HG02623 (cell line): ENCODE measurements at regions not wholly inside any gene's neighbourhood (a gene's known extent, or its start where the extent isn't known, plus 50 kb on each side); places are given as distances from the start of the nearest gene placed in this dataset.

Source experiments
- ATAC-seq: cut with Tn5 transposase; IDR thresholded peaks from one replicate; pipeline ENCODE4 v1.9.1; 2021; ENCODE audit warnings: moderate library complexity; ENCODE audit not compliant: unreplicated experiment

DNA sequence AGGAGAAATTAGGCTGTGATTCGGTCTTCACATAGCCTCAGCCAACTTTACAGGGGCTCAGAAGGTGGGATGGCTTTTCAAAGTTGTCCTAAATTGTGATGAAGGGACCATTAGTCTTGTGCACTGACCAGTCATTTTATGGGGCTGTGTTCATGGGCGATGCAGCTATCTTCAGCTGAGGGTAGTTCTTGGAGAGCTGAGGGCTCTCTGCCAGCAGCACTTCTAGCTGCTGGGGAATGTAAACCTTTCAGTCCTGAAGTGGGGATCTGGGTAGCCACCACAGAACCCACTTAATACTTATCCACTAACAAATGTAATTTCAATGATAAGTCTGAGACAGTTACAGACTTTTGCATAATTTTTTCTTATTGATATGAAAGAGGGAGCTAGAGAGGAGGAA lies 270.6 kb downstream of the AEBP2 start:
- ATAC-seq, result no peak

DNA sequence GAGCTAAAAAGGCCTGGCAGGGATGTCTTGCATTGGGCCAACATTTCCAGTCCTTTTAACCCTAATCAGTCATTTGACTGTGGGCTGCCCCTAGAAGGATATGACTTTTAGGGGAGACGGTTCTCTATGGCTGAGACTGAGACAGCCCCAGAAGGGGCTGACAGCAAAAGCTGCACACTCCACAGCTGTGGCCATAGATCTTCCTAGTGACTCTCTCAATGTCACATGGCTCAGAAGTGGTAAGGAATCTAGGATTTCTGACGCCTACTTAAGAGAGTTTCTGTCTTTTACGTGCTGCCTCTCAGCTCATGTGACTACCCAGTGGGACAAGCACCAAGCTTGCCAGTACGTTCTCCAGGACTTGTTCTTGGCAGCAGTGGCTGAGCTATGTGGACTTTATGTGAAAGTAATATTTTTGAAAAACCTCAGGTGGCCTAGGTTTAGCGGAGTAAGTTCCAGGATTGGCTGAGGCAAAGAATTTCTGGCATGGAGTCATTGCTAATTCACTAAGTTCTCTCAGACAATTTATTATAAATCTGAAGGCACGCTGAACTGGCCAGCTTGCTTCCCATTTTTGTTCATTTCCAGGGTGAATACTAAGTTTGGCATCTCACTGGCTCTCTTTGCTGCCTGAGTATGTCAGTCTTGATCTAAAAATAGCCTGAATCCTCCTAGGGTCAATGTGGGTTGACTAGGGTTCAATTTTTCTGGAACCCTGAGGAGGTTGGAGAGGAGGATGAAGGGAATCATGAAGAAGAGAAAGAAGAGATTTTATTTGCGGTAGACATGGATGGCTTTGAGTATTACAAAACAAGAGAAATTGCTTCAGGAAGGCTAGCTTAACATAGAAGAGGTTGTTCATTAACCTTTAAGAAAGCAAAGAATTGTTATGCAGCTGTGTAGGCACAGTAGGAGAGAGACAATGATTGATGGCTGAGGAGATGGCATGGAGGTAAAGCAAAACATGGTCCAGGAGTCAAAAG lies 271.8 kb downstream of the AEBP2 start:
- no peak for ATAC-seq

DNA sequence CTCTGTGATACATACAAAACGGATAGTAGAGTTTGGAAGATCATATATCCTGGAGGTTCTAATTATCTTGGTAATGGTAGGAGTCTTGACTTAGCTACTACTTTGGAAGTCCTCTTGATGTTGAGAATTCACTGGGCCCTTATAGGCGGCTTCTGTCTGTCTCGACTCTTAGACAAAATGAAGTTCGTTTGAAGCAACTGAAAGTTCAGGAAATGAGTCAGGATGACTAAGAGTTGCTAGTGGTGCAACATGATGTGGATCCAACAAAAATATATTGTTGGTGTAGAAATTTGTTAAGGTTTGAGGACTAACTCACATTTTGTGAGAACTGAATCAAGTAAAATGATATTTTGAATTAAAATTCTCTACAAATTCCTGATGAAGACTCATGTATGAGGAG lies 272.7 kb downstream of the AEBP2 start:
- ATAC-seq, result no peak

DNA sequence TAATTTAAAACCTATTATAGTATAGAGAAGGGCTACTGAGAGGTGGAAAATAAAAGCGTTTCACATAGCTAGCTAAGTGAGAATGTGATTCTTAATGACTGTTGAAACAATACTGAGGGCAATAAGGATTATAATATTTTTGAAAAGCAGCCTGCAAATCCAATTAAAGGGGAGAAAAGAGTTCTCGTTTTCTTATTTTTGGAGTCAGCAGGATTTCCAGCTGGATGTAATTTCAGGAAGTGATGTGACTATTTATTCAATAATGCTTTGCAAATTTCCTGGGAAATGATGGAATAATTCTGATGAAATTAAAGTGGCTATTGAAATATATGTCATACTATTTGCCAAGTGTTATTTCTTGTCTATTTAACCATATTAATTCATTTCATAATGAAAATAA lies 279.1 kb downstream of the AEBP2 start:
- ATAC-seq, result no peak

DNA sequence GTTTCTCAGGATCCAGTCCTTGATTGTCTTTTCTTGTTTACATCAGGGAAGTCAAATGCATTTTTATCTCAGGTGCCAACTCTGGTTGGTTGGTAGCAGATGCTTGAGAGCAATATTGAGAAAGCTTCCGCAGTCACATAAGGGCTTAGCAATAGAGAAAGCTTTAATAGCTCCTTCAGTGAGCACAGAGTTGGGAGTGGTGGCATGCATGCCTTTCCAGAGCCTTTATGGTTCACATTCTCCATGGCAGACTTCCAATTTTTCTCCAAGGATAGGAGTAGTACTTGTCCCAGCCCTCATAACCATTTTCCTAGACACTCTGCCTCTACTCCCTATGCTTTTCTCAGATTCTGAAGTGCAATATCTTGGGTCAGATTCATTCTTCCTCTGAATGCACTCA lies 280.4 kb downstream of the AEBP2 start:
- no peak for ATAC-seq

DNA sequence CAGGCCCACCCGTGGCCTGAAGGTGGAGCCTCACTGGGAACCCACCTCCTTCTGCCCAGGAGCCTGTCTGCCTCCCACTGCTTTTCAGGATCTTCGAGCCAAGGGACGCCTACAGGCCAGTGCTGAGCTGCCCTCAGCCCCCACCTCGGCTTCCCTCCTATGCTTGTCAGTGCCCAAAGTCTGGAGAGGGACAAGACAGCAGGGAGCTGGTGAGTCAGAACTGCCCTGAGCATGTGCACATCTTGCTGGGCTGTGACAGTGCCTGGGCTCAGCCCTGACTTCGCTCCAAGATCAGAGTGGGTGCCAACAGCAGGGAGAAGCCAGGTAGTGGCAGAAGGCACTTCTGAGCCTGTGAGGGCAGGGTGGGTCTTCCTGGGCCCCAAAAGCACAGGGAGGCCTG lies 286.8 kb downstream of the AEBP2 start:
- ATAC-seq, result no peak

DNA sequence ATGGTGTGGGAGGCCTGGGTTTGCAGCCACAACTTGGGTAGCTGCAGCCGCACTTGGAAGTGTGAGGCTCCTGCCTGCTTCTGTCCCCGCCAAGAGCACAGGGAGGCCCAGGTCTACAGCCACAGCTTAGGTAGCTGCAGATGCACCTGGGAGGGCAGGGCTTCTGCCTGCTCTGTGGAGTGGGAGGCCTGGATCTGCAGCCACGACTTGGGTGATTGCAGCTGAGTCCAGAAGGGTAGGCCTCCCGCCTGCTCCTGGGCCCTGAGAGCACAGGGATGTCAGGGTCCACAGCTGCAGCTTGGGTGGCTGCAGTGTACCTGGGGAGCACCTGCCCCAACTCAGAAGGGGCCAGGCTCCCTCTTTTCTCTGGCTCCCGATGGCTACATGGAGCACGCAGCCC lies 287.3 kb downstream of the AEBP2 start:
- no peak for ATAC-seq

DNA sequence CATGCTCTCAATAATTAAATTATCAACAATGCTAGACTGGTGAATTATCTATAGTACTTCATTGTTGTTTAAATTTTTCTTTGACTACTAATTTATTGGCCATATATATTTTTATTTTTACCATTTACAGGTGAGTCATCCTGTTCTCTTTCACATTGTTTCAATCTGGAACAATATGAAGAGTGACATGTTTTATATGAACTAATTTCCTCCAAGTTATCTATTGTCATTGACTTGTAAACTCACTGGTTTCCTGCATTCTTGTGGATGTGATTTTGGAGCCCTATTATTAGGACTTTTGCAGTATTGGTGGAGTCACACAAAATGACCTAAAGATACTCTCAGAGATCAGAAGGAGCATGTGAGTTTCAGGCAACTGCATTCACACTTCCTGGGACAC lies 297.7 kb downstream of the AEBP2 start:
- ATAC-seq, result no peak

DNA sequence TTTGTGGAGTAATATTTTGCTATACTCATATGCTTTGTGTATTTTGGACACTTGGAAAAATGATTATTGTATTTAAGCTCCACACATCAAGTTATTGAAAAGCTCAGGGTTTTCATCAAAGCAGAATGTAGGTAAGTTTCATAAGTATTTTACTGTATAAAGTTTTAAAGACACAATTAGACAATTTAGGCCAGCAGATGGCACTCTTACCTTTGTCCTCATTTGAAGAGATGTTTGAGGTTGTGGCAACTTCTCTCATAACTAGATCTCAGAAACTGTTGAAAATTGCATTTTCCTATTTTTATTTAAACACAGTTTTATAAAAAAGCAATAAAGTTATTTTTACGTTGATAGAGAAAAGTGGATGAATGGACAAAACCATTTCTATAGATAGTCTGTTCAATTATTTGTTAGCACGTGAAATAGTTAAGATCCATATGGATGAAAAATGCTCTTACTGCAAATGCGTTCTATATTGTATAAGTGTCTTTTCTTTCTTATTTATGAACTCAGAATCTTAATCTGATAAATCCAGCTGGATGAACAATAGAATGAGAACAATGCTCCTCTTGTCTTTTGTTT lies 300.0 kb downstream of the AEBP2 start:
- ATAC-seq, result no peak

DNA sequence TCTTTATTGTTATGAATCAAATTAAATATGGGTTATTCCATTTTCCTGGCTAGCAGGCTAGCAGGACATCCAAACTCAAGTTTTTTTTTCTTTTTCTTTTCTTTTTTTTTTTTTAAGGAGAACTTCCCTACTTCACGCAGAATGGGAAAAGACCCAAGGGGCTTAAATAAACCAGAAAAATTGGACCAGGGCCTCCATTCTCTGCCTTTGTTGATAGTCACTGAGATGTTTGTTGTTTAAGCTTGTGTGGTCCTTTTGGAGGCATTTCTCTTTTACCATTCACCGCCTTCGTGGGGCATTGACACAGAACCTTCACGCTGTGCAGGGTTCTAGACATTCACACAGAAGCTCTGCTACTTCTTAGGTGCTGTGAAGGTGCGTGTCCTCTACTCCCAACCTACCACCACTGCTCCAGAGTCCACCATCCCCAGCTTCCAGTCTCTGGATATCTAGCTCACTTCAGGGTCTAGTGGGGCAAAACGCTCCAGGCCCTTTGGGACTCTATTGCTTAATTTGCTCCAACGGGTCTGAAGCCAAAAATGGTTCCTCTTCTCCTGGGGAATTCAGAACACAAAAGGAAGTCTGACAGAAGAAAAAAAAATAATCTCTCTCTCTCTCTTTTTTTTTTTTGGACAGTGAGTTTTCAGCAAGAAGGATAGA lies 301.3 kb downstream of the AEBP2 start:
- no peak for ATAC-seq

DNA sequence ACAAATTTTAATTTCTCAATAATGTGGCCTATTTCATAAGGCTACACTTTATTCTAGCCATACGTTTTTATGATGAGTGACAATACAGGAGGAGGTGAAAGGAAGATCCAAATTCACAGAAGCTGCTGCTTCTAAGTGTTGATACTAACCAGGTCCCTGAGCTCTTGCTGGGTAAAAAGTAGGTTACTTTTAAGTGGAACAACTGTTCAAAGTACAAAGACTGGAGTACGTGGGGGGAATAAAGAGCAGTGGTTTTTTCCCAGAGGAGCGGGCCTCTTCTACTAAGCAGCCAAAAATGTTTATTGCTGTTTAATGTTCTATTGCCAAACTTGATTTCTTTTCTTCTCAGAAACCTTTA lies 301.8 kb downstream of the AEBP2 start:
- no peak for ATAC-seq

DNA sequence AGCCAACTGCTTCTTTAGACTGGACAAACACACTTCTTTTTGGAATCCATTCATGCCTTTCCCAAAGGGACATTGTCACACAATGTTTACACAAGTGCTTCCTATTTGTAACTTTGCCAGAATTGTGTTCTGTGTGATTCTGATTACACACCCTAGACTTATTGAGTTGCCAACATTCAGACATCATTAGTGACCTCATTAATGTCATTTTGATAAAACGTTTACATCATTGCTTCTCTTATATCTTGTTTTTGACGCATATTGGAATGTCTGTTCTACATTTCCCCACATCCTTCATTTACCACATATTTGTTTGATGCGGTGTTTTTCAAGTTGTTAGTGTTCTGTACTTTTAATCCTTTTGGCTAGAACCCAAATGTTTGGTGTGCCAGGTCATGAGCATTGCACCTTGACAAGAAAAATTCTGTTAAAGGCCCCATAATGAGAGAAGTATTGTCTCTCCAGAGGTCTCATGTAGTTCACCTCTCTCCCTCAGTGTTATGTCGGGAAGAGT lies 305.5 kb downstream of the AEBP2 start:
- no peak for ATAC-seq

DNA sequence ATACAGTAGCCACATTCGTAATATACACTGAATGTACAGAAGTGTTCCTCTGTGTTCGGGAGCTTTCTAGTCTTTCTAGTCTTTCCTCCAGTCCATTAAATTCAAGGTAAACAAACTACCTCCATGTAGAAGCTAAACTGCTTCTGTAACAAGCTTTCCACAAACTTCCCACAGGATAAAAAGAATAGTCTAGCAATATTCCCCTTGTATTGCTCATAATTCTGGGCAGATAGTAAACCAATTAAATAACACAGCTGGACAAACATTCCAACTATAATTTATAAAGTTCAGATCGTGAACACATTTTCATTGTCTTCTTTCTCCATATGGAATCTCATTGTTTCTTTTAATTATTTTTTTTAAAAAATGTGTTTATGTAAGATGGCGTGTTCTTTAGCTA lies 307.2 kb downstream of the AEBP2 start:
- no peak for ATAC-seq

DNA sequence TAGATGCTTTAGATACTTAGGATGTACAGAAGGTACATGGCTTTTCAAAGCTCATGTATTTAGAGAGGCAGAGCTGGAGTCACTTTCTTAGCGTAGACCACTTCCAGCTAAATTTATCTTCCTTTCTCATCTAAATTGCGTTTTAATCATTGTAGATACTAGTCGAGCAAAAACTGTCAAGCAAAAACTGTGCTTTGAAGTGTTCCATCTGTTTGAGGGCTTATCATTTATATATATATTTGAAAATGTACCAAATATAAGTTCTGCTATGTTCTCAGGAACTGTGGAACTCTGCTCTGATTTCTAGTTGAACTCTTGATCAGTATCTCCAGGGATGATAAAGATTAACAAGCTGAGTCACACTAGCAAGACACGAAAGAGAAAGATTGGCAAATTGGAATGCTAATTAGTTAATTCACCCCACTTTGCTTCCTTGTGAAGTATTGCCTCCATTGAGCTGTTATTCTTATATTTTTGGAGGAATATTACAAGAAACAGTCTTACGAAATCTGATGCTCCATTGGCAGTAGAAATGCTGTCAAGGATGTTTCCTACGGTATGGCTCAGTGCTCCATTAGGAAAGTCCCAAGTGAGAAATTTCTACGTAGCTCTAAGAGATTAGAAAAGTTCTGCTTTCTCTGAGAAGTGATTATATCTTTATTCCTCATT lies 310.7 kb downstream of the AEBP2 start:
- no peak for ATAC-seq

DNA sequence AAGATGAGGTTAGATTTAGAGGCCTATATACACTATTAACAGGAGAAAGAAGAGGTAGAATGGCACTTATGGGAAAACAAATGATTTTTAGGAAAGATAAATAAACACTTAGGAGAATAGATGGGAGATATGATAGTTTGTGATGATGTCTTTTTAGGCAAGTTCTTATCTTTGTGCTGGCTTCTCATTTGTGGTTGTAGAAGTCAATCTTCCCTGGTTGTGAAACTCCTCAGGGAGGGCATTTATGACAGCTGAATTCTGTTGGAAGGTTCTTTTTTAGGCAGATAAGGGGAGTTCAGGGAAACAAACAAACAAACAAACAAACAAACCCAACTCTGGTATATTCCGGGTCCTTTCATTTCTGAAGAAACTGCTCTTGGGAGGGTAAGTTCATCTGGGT lies 311.8 kb downstream of the AEBP2 start:
- ATAC-seq, result no peak

DNA sequence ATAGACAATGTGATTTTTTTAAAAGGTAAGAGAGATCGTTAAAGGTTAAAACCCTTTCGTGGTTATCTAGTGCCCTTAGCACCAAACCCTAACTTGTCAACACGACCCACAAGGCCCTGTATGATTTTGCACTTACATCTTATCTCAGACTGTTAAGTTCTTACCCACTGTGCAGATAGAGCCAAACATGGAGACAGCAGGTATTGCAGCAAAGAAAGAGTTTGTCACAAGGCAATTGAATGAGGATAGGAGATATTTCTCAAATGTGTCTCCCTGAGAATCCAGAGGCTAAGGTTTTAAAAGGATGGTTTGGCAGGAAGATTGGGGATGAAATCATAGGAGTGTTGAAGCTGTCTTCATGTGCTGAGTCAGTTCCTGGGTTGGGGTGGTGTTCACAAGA lies 313.4 kb downstream of the AEBP2 start:
- ATAC-seq, result no peak

DNA sequence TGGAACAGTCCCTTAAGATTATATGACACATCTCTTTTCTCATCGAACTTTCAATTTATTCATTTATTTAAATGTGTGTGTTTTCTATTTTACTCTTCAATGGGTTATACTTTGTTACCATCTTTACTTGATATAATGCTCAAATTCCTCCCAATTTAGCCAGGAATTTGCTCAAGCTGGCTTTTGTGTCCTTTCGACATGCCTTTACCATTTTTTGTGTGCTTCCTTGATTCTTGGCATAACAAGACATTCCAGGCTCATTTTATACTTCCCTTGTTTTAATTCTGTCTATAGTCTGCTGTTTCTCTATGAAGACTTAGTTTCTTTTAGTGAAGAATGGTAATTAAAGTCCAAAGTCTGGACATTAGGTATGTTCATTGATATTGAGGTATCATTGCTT lies 315.8 kb downstream of the AEBP2 start:
- no peak for ATAC-seq

DNA sequence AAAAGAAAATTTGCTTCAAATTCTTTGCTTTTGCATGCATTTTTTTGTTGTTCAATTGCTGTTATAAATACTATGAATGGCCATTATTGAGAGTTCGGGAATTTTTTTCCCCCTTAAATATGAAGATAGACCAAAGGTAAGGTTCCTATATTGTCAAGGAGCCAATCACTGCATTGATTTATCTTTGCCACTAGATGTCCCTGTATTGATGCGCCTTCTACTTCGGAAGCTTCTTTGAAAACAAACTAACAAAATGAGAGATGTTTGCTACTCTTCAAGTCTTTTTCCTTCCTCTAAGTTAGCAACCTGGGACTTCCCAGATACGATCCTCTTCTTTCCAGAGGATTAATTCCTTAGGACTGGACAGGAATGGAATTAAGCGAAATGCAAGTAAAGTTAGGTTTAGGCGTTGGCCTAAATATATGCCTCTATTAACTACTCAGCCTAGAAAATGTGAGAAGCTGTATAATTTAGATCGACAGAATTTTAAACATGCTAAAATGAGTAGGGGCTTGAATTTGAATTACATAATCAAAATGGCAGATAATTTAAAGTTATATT lies 318.1 kb downstream of the AEBP2 start:
- no peak for ATAC-seq

DNA sequence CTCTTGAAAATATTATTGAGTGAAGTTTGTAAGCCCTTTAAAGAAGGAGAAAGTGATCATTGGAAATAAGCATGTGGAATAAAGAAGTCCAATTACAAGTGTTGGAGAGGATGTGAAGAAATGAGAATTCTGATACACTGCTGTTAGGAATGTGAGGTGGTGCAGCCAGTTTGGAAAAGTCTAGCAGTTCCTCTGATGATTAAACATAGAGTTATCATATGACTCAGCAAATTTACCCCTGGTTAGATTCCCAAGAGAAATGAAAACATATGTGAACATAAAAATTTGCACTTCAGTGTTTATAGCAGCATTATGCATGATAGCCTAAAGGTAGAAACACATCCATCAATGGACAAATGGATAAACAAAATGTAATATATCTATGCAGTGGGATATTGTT lies 319.9 kb downstream of the AEBP2 start:
- no peak for ATAC-seq

DNA sequence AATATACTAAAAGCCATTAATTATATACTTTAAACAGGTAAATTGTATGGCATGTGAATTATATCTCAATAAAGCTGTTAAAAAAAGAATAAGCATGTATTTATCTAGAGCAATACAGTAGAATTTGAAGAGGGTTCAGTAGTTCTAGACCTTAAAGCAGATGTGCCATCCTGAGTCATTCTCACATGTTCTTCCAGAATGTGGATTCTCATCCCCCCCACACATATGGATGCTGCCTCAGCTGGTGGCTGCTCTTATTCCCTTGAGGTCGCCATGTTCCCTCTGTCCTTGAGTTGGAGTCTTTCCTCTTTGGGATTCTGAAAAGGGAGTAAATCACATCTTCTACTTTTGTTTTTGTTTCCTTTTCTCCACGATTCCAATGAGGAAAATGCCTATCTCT lies 321.3 kb downstream of the AEBP2 start:
- ATAC-seq, result no peak

DNA sequence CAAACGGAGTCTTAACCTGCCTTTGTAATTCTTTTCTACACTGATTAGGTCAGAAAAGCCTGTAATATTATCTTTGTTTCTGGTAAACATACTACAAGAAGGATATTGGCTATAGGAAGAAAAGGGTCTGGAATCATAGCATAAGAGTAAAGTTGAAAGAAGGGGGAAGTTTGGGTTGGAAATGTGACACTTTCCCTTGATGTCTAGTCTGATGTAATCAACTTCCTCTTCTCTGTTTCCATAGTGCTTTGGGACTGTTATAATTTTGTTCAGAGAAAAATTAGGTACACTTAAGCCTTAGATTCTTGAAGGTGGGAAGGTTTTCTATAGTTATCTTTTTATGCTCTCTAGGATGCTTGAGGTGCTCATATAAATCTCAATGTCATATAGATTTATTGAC lies 322.2 kb downstream of the AEBP2 start:
- ATAC-seq, result no peak
